Inferior parietal cortex (tissue), 1 donor: ENCODE measurements at regions not wholly inside any gene's neighbourhood (a gene's known extent, or its start where the extent isn't known, plus 50 kb on each side); places are given as distances from the start of the nearest gene placed in this dataset.
"Not testable (repeated sequence)": the region's sequence is repeated elsewhere in the genome, so short reads cannot be mapped to it uniquely, and the experiment has no call there.

ENCODE experiments used
- DNase-seq: peaks from one replicate; pipeline ENCODE4 v3.0.0-alpha.2; 2016; ENCODE audit errors: extremely low spot score

GRCh38 chr4:171348090-171348489 is 465.1 kb upstream of the GALNTL6 start:
- DNase-seq: no peak

GRCh38 chr4:171342646-171343045 is 470.6 kb upstream of the GALNTL6 start:
- DNase-seq: no peak

- DNase-seq: no peak
Measured at GRCh38 chr4:171340258-171340657, 472.9 kb upstream of the GALNTL6 start.

- DNase-seq: no peak
Measured at GRCh38 chr4:171334549-171334948, 478.7 kb upstream of the GALNTL6 start.

GRCh38 chr4:171308661-171309060 is 504.5 kb upstream of the GALNTL6 start:
- DNase-seq: no peak

- DNase-seq: not testable (repeated sequence)
Measured at GRCh38 chr4:171298048-171298718, 515.0 kb upstream of the GALNTL6 start.

GRCh38 chr4:171288816-171289432 is 524.3 kb upstream of the GALNTL6 start:
- DNase-seq: no peak

GRCh38 chr4:171281359-171281758 is 531.8 kb upstream of the GALNTL6 start:
- no peak for DNase-seq

- no peak for DNase-seq
Measured at GRCh38 chr4:171279131-171279530, 534.1 kb upstream of the GALNTL6 start.

- no peak for DNase-seq
Measured at GRCh38 chr4:171266671-171267070, 546.5 kb upstream of the GALNTL6 start.

- DNase-seq: no peak
Measured at GRCh38 chr4:171265190-171265818, 547.9 kb upstream of the GALNTL6 start.

- no peak for DNase-seq
Measured at GRCh38 chr4:171256223-171256622, 557.0 kb upstream of the GALNTL6 start.

- no peak for DNase-seq
Measured at GRCh38 chr4:171246948-171247347, 566.3 kb upstream of the GALNTL6 start.

GRCh38 chr4:171242831-171243230 is 570.4 kb upstream of the GALNTL6 start:
- DNase-seq: no peak

GRCh38 chr4:171239196-171239595 is 574.0 kb upstream of the GALNTL6 start:
- no peak for DNase-seq

GRCh38 chr4:171235521-171235920 is 577.7 kb upstream of the GALNTL6 start:
- DNase-seq: no peak

GRCh38 chr4:171229354-171229753 is 583.9 kb upstream of the GALNTL6 start:
- DNase-seq: not testable (repeated sequence)

GRCh38 chr4:171221181-171221580 is 592.0 kb upstream of the GALNTL6 start:
- no peak for DNase-seq

- DNase-seq: no peak
Measured at GRCh38 chr4:171203425-171203824, 609.8 kb upstream of the GALNTL6 start.

- DNase-seq: no peak
Measured at GRCh38 chr4:171202908-171203307, 610.3 kb upstream of the GALNTL6 start.

- no peak for DNase-seq
Measured at GRCh38 chr4:171186700-171187099, 626.5 kb upstream of the GALNTL6 start.

- DNase-seq: no peak
Measured at GRCh38 chr4:171181090-171181489, 632.1 kb upstream of the GALNTL6 start.

GRCh38 chr4:171170671-171171070 is 642.5 kb upstream of the GALNTL6 start:
- no peak for DNase-seq
